Thyroid gland (tissue), 4 donors: ENCODE measurements at regions not wholly inside any gene's neighbourhood (a gene's known extent, or its start where the extent isn't known, plus 50 kb on each side); places are given as distances from the start of the nearest gene placed in this dataset.

Experiments
- CTCF ChIP-seq, 6 experiments: fragments of 200-600 bp in 3 of 6; fragments of 450-650 bp in 3 of 6; sonication (generic) in 3 of 6; IDR thresholded peaks; one replicate each; pipeline ENCODE4 v1.5.1; 2016 to 2019; ENCODE audit warnings: antibody characterized with exemption in 6 of 6, mild to moderate bottlenecking in 2 of 6, inconsistent platforms in 1 of 6, moderate library complexity in 1 of 6
- POLR2A ChIP-seq, 2 donors: fragments of 450-650 bp; IDR thresholded peaks; one replicate each; pipeline ENCODE4 v1.6.1; 2017; ENCODE audit warnings: antibody characterized with exemption in 2 of 2, mild to moderate bottlenecking in 2 of 2, moderate library complexity in 1 of 2

- no peak for TF ChIP-seq CTCF (IDR thresholded peaks at IDR 0.05)
- TF ChIP-seq POLR2A (IDR thresholded peaks at IDR 0.05), result no peak
Measured at GRCh38 chr2:6770006-6770405, 95.7 kb downstream of the CMPK2 start.
